PC-9 (cell line): ENCODE measurements at regions not wholly inside any gene's neighbourhood (a gene's known extent, or its start where the extent isn't known, plus 50 kb on each side); places are given as distances from the start of the nearest gene placed in this dataset.

ENCODE experiments used
- CTCF ChIP-seq: fragments of 200-600 bp; sonication (generic); conservative IDR thresholded peaks from 2 replicates; pipeline ENCODE4 v1.6.1; 2017; ENCODE audit warnings: mixed run types, antibody characterized with exemption, mild to moderate bottlenecking, moderate library complexity
- EZH2 ChIP-seq: fragments of 200-600 bp; sonication (generic); IDR thresholded peaks from 2 replicates; pipeline ENCODE4 v1.8.0; 2017; ENCODE audit warnings: antibody characterized with exemption, low read depth

- TF ChIP-seq CTCF (no peak), EZH2 (no peak)
Measured at GRCh38 chr20:4325548-4326187, 76.6 kb upstream of the ADRA1D start.
